Mesenchymal stem cell (in vitro differentiated cells and primary cell): ENCODE measurements at regions not wholly inside any gene's neighbourhood (a gene's known extent, or its start where the extent isn't known, plus 50 kb on each side); places are given as distances from the start of the nearest gene placed in this dataset.

Source experiments
- DNase-seq: peaks from one replicate; pipeline ENCODE4 v3.0.0-alpha.2; 2013
- H2AFZ ChIP-seq: one replicate; pipeline ENCODE4 v1.6.1; 2013; ENCODE audit warnings: low read depth, mild to moderate bottlenecking, control low read depth, inconsistent platforms, low read length, moderate library complexity
- H2AK5ac ChIP-seq: 2 replicates; pipeline ENCODE4 v1.6.1; 2013; ENCODE audit warnings: low read length, moderate library complexity, mild to moderate bottlenecking, inconsistent platforms; ENCODE audit not compliant: severe bottlenecking
- H2BK120ac ChIP-seq: one replicate; pipeline ENCODE4 v1.6.1; 2013; ENCODE audit warnings: low read depth, mild to moderate bottlenecking, inconsistent platforms, low read length, moderate library complexity
- H2BK12ac ChIP-seq, 2 experiments: one replicate each; pipeline ENCODE4 v1.6.1; 2013; ENCODE audit warnings: inconsistent platforms in 2 of 2, low read length in 2 of 2, mild to moderate bottlenecking in 2 of 2, moderate library complexity in 2 of 2, control low read depth in 1 of 2
- H2BK15ac ChIP-seq: one replicate; pipeline ENCODE4 v1.6.1; 2013; ENCODE audit warnings: mild to moderate bottlenecking, low read depth, inconsistent platforms; ENCODE audit not compliant: poor library complexity, severe bottlenecking
- H2BK5ac ChIP-seq: 2 replicates; pipeline ENCODE4 v1.6.1; 2013; ENCODE audit warnings: low read depth, mild to moderate bottlenecking, low read length, control low read depth, inconsistent platforms; ENCODE audit not compliant: poor library complexity, severe bottlenecking
- H3K14ac ChIP-seq, 2 experiments: one replicate each; pipeline ENCODE4 v1.6.1; 2013; ENCODE audit warnings: inconsistent platforms in 2 of 2, low read length in 2 of 2, control low read depth in 1 of 2, mild to moderate bottlenecking in 1 of 2, moderate library complexity in 1 of 2
- H3K18ac ChIP-seq, 2 experiments: one replicate each; pipeline ENCODE4 v1.6.1; 2013; ENCODE audit warnings: inconsistent platforms in 2 of 2, low read length in 2 of 2, control low read depth in 1 of 2, low read depth in 1 of 2, mild to moderate bottlenecking in 1 of 2
- H3K23ac ChIP-seq, 2 experiments: one replicate each; pipeline ENCODE4 v1.6.1; 2013; ENCODE audit warnings: inconsistent platforms in 2 of 2, low read length in 2 of 2, mild to moderate bottlenecking in 2 of 2, moderate library complexity in 2 of 2, control low read depth in 1 of 2
- H3K27ac ChIP-seq: 2 replicates; pipeline ENCODE4 v1.5.1; 2013; ENCODE audit warnings: mild to moderate bottlenecking, moderate library complexity, low read length, control low read depth, inconsistent platforms; ENCODE audit not compliant: poor library complexity, severe bottlenecking
- H3K27me3 ChIP-seq, 2 experiments: 2 replicates each; pipeline versions ENCODE4 v1.6.1 to v1.7.0; 2013; ENCODE audit warnings: low read length in 2 of 2, mild to moderate bottlenecking in 2 of 2, moderate library complexity in 2 of 2, control low read depth in 1 of 2, inconsistent platforms in 1 of 2; ENCODE audit not compliant: control insufficient read depth in 1 of 2, insufficient read depth in 1 of 2
- H3K36me3 ChIP-seq, 2 experiments: 2 replicates each; pipeline versions ENCODE4 v1.6.1 to v1.7.0; 2013; ENCODE audit warnings: low read length in 2 of 2, control low read depth in 1 of 2, inconsistent platforms in 1 of 2, low read depth in 1 of 2, mild to moderate bottlenecking in 1 of 2; ENCODE audit not compliant: insufficient read depth in 2 of 2, control insufficient read depth in 1 of 2
- H3K4ac ChIP-seq, 2 experiments: one replicate each; pipeline ENCODE4 v1.6.1; 2013; ENCODE audit warnings: inconsistent platforms in 2 of 2, low read length in 2 of 2, mild to moderate bottlenecking in 2 of 2, moderate library complexity in 2 of 2, control low read depth in 1 of 2, low read depth in 1 of 2
- H3K4me1 ChIP-seq: 2 replicates; pipeline ENCODE4 v1.6.1; 2013; ENCODE audit warnings: low read depth, low read length, control low read depth; ENCODE audit not compliant: control insufficient read depth, insufficient read depth
- H3K4me2 ChIP-seq: 2 replicates; pipeline ENCODE4 v1.6.1; 2013; ENCODE audit warnings: low read length, mild to moderate bottlenecking, inconsistent platforms; ENCODE audit not compliant: poor library complexity, severe bottlenecking
- H3K4me3 ChIP-seq, 2 experiments: 2 replicates each; pipeline versions ENCODE4 v1.5.1 to v1.7.0; 2013; ENCODE audit warnings: low read length in 2 of 2, mild to moderate bottlenecking in 2 of 2, control low read depth in 1 of 2, low read depth in 1 of 2; ENCODE audit not compliant: insufficient read depth in 1 of 2
- H3K79me1 ChIP-seq: replicated peaks from 2 replicates; pipeline ENCODE4 v1.6.1; 2013; ENCODE audit warnings: mild to moderate bottlenecking, control low read depth, low read length, inconsistent platforms; ENCODE audit not compliant: poor library complexity, severe bottlenecking
- H3K9ac ChIP-seq: 2 replicates; pipeline ENCODE4 v1.7.0; 2013; ENCODE audit warnings: mild to moderate bottlenecking, low read length, moderate library complexity
- H3K9me3 ChIP-seq: 2 replicates; pipeline ENCODE4 v1.7.0; 2013; ENCODE audit warnings: mild to moderate bottlenecking, low read length; ENCODE audit not compliant: control insufficient read depth
- H4K8ac ChIP-seq: one replicate; pipeline ENCODE4 v1.6.1; 2013; ENCODE audit warnings: inconsistent platforms, mild to moderate bottlenecking, low read length, moderate library complexity
- H4K91ac ChIP-seq: one replicate; pipeline ENCODE4 v1.6.1; 2013; ENCODE audit warnings: mild to moderate bottlenecking, low read length, inconsistent platforms
- WGBS: methylation state at CpG from one replicate; pipeline ENCODE4 v1.1.7; 2013; ENCODE audit warnings: mixed read lengths; 5-methylcytosine and 5-hydroxymethylcytosine counted together

DNA sequence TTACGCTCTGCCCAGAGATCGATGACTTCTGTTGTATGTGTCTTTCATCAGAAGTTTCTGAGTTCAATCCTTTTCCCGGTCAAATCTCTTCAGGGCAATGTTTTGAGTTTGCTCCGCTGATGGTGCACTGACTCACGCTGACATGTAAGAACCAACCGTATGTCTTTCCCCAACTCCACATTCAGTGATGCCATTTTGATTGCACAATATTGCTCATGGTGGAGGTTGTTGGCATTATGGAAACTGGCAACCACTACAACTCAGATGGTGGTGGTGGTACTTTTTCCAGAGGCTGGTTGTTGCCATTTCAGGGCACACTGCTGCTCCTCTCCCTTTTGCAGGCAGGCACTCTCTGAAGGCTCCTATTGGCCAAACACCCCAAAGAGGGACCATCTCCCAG lies 751.5 kb downstream of the DCDC2C start:
- Histone ChIP-seq H3K4me1 (no peaks in the 10 kb centered on the region), H3K9me3 (peaks cover 35% of the 10 kb centered on the region), H2BK120ac (no peak overlapping the region), H4K8ac (no peak overlapping the region), H3K36me3 (no peaks in the 10 kb centered on the region), H3K27me3 (no peaks in the 10 kb centered on the region), H2BK15ac (no peak overlapping the region), H3K4me3 (no peak overlapping the region), H3K4ac (no peak overlapping the region), H4K91ac (no peak overlapping the region), H2BK5ac (no peak overlapping the region), H3K23ac (no peak overlapping the region), H3K79me1 (no peaks in the 10 kb centered on the region), H3K4me2 (no peak overlapping the region), H3K14ac (no peak overlapping the region), H3K9ac (no peak overlapping the region), H3K18ac (no peak overlapping the region), H3K27ac (no peak overlapping the region), H2AFZ (no peak overlapping the region), H2AK5ac (no peak overlapping the region), H2BK12ac (no peak overlapping the region)
- WGBS: 94% methylated on average over 6 of the region's 6 CpGs
- no peak for DNase-seq

DNA sequence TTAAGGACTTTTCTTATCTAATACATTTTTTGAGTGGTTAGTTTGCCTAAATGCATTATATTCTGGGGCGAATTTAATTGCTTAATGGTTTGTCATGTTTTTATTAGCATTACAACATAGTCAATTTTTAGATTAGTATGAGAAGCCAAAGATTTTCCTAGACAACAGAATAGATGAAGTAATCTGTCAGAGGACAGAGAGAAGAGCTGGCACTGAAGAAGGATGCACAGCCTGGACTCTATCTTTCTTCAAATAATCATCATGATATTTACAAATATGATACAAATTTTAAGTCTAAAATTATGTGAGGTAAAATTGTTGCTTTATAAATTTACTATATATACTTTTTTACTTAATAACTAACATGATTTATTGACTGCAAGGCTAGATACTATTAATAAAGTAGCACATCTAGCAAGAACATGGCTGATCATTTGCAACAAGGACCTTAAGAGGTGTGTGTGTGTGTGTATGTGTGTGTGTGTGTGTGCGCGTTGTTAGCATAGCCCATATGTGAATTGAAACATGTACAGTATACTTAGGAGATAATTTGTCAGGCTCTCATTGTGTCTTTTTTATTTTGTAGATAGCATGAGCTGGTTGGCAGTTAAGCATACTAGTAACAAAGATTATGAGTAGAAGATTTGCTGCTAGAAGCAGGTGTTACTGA lies 752.2 kb downstream of the DCDC2C start:
- Histone ChIP-seq H3K9me3 (peaks cover 31% of the 10 kb centered on the region), H3K36me3 (no peaks in the 10 kb centered on the region), H3K23ac (no peak overlapping the region), H3K4me1 (no peaks in the 10 kb centered on the region), H2AK5ac (no peak overlapping the region), H2BK15ac (no peak overlapping the region), H3K4ac (no peak overlapping the region), H3K18ac (no peak overlapping the region), H3K27ac (no peak overlapping the region), H3K14ac (no peak overlapping the region), H3K79me1 (no peaks in the 10 kb centered on the region), H3K4me2 (no peak overlapping the region), H2AFZ (no peak overlapping the region), H4K91ac (no peak overlapping the region), H4K8ac (no peak overlapping the region), H2BK120ac (no peak overlapping the region), H3K4me3 (no peak overlapping the region), H3K9ac (no peak overlapping the region), H3K27me3 (no peaks in the 10 kb centered on the region), H2BK5ac (no peak overlapping the region), H2BK12ac (no peak overlapping the region)
- DNase-seq: no peak
- WGBS: 87% methylated on average over 2 of the region's 3 CpGs

DNA sequence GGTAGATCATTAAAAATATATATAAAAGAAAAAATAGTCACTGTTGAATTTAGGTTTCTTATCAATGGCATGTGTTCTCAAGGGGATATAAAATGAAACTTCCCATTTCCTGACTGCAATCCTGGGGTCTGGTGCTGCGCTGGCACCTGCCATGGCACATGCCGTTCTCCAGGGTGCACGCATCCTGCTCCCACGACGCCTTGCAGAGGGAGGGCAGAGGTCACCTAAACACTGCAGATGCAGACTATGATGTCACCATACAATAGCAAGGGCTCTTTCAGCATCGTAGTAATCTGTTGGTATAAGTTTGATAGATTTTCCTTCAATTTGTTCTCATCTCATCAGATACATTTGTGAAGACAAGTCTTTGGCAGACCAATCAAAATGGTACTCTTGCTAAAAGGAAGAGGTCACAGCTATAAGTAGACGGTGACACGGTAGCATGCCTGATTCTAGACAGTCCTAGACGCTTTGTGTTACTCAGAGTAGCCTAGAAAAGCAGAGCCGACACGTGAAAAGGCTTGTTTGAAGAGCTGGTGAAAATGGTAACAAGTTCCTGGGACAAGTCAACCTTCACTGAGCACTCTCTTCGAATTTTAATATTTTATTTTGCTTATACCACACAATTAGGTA lies 761.4 kb downstream of the DCDC2C start:
- no peak overlapping the region for H3K4me2 ChIP-seq
- no peak overlapping the region for H3K9ac ChIP-seq
- no peak overlapping the region for H2BK5ac ChIP-seq
- no peak overlapping the region for H3K23ac ChIP-seq
- no peak overlapping the region for H3K4ac ChIP-seq
- 67% methylated on average over 10 of the region's 12 CpGs for WGBS
- no peak overlapping the region for H2AK5ac ChIP-seq
- H4K91ac ChIP-seq: no peak overlapping the region
- H3K4me3 ChIP-seq: no peak overlapping the region
- peaks cover 17% of the 10 kb centered on the region for H3K9me3 ChIP-seq
- H3K14ac ChIP-seq: no peak overlapping the region
- H3K18ac ChIP-seq: no peak overlapping the region
- H3K36me3 ChIP-seq: no peaks in the 10 kb centered on the region
- no peak overlapping the region for H2AFZ ChIP-seq
- H2BK15ac ChIP-seq: no peak overlapping the region
- no peaks in the 10 kb centered on the region for H3K4me1 ChIP-seq
- no peaks in the 10 kb centered on the region for H3K27me3 ChIP-seq
- no peak overlapping the region for H2BK120ac ChIP-seq
- no peak overlapping the region for H2BK12ac ChIP-seq
- no peak overlapping the region for H4K8ac ChIP-seq
- no peak overlapping the region for H3K27ac ChIP-seq
- DNase-seq: no peak
- H3K79me1 ChIP-seq: no peaks in the 10 kb centered on the region

DNA sequence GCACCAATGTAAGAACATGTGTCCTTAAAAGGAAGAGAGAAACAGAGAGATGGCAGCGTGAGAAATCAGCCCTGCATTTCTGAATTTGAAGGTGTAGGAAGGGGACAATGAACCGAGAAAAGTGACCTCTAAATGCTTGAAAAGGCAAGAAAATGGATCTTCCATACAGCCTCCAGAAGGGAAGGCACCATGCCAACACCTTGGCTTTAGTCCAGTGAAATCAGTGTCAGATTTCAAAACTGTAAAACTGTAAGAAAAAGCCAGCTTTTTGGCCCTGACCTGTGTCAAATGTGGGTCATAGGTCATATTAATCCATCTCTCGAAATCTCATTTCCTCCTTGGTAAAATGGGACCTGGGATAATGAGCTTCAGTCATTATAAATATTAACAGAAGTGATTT lies 762.3 kb downstream of the DCDC2C start:
- Histone ChIP-seq H2AK5ac (no peak overlapping the region), H3K4me2 (no peak overlapping the region), H3K27ac (no peak overlapping the region), H2BK5ac (no peak overlapping the region), H2BK15ac (no peak overlapping the region), H3K36me3 (no peaks in the 10 kb centered on the region), H3K79me1 (no peaks in the 10 kb centered on the region), H2BK120ac (no peak overlapping the region), H4K8ac (no peak overlapping the region), H3K23ac (no peak overlapping the region), H3K27me3 (no peaks in the 10 kb centered on the region), H3K4me1 (no peaks in the 10 kb centered on the region), H3K14ac (no peak overlapping the region), H3K9me3 (peaks cover 23% of the 10 kb centered on the region), H2BK12ac (no peak overlapping the region), H2AFZ (no peak overlapping the region), H3K4ac (no peak overlapping the region), H4K91ac (no peak overlapping the region), H3K4me3 (no peak overlapping the region), H3K18ac (no peak overlapping the region), H3K9ac (no peak overlapping the region)
- no peak for DNase-seq
- WGBS: 50% methylated on average over 2 of the region's 3 CpGs
